C1 segment of cervical spinal cord (tissue), 14 donors: ENCODE measurements at regions not wholly inside any gene's neighbourhood (a gene's known extent, or its start where the extent isn't known, plus 50 kb on each side); places are given as distances from the start of the nearest gene placed in this dataset.
"Not testable (repeated sequence)": the region's sequence is repeated elsewhere in the genome, so short reads cannot be mapped to it uniquely, and the experiment has no call there.

ENCODE experiments used
- DNase-seq, 14 donors: peaks; one replicate each; lab custom pipeline; 2025; lab: John Stamatoyannopoulos, UW

GRCh38 chr18:59848002-59848401 lies 51.8 kb upstream of the PMAIP1 start:
- DNase-seq = no peak

GRCh38 chr18:59847491-59847846 lies 52.3 kb upstream of the PMAIP1 start:
- not testable (repeated sequence) for DNase-seq

- DNase-seq = no peak
Observed at GRCh38 chr18:59846814-59847490, 52.8 kb upstream of the PMAIP1 start.

- no peak for DNase-seq
Observed at GRCh38 chr18:59842947-59843346, 56.8 kb upstream of the PMAIP1 start.

- no peak for DNase-seq
Observed at GRCh38 chr18:59839931-59840685, 59.7 kb upstream of the PMAIP1 start.

- DNase-seq = no peak
Observed at GRCh38 chr18:59839246-59839645, 60.5 kb upstream of the PMAIP1 start.

- peak in 2 of 14 donors; percentile 1 to 4 for DNase-seq
Observed at GRCh38 chr18:59837586-59837985, 62.2 kb upstream of the PMAIP1 start.

GRCh38 chr18:59835605-59836379 lies 64.0 kb upstream of the PMAIP1 start:
- DNase-seq = no peak

- no peak for DNase-seq
Observed at GRCh38 chr18:59834267-59834666, 65.5 kb upstream of the PMAIP1 start.

- no peak for DNase-seq
Observed at GRCh38 chr18:59833785-59834184, 66.0 kb upstream of the PMAIP1 start.

- DNase-seq = peak in 6 of 14 donors; percentile 10 to 40 (median 25)
Observed at GRCh38 chr18:59823596-59824195, 76.1 kb upstream of the PMAIP1 start.

- DNase-seq = no peak
Observed at GRCh38 chr18:59822612-59823550, 76.9 kb upstream of the PMAIP1 start.

GRCh38 chr18:59821983-59822382 lies 77.8 kb upstream of the PMAIP1 start:
- DNase-seq = no peak

GRCh38 chr18:59820663-59821062 lies 79.1 kb upstream of the PMAIP1 start:
- DNase-seq = no peak

GRCh38 chr18:59818769-59819168 lies 81.0 kb upstream of the PMAIP1 start:
- no peak for DNase-seq

- no peak for DNase-seq
Observed at GRCh38 chr18:59814891-59815290, 84.9 kb upstream of the PMAIP1 start.

- no peak for DNase-seq
Observed at GRCh38 chr18:59813942-59814341, 85.9 kb upstream of the PMAIP1 start.

- DNase-seq = no peak
Observed at GRCh38 chr18:59810735-59811520, 88.9 kb upstream of the PMAIP1 start.

- no peak for DNase-seq
Observed at GRCh38 chr18:59810183-59810582, 89.6 kb upstream of the PMAIP1 start.

GRCh38 chr18:59802031-59802430 lies 97.8 kb upstream of the PMAIP1 start:
- no peak for DNase-seq
